ENCODE measurements at regions not wholly inside any gene's neighbourhood (a gene's known extent, or its start where the extent isn't known, plus 50 kb on each side); places are given as distances from the start of the nearest gene placed in this dataset.

- DNase-seq (ENCODE audit: low read depth): no peak
These were observed 115.7 kb upstream of the SPRED2 start for GRCh38 chr2:65548064-65548463.

GRCh38 chr2:65545837-65546805, 113.7 kb upstream of the SPRED2 start:
- DNase-seq (ENCODE audit: low read depth): peak; percentile 68

GRCh38 chr2:65541773-65542172, 109.4 kb upstream of the SPRED2 start:
- DNase-seq (ENCODE audit: low read depth): no peak

GRCh38 chr2:65539633-65540032, 107.2 kb upstream of the SPRED2 start:
- no peak for DNase-seq (ENCODE audit: low read depth)

GRCh38 chr2:65537651-65538385, 105.4 kb upstream of the SPRED2 start:
- DNase-seq (ENCODE audit: low read depth): no peak

GRCh38 chr2:65536596-65536995, 104.2 kb upstream of the SPRED2 start:
- DNase-seq (ENCODE audit: low read depth): no peak

GRCh38 chr2:65532937-65533336, 100.5 kb upstream of the SPRED2 start:
- no peak for DNase-seq (ENCODE audit: low read depth)

GRCh38 chr2:65532326-65532725, 99.9 kb upstream of the SPRED2 start:
- no peak for DNase-seq (ENCODE audit: low read depth)

GRCh38 chr2:65530547-65531320, 98.3 kb upstream of the SPRED2 start:
- DNase-seq (ENCODE audit: low read depth): peak; percentile 42

GRCh38 chr2:65529419-65529818, 97.0 kb upstream of the SPRED2 start:
- no peak for DNase-seq (ENCODE audit: low read depth)

GRCh38 chr2:65528241-65528574, 95.8 kb upstream of the SPRED2 start:
- DNase-seq (ENCODE audit: low read depth): no peak

- DNase-seq (ENCODE audit: low read depth): no peak
These were observed 95.2 kb upstream of the SPRED2 start for GRCh38 chr2:65527451-65528240.

GRCh38 chr2:65525616-65526231, 93.3 kb upstream of the SPRED2 start:
- no peak for DNase-seq (ENCODE audit: low read depth)

GRCh38 chr2:65522922-65523321, 90.5 kb upstream of the SPRED2 start:
- no peak for DNase-seq (ENCODE audit: low read depth)

GRCh38 chr2:65518751-65519150, 86.4 kb upstream of the SPRED2 start:
- DNase-seq (ENCODE audit: low read depth): no peak

GRCh38 chr2:65514555-65515195, 82.3 kb upstream of the SPRED2 start:
- no peak for DNase-seq (ENCODE audit: low read depth)

- no peak for DNase-seq (ENCODE audit: low read depth)
These were observed 80.4 kb upstream of the SPRED2 start for GRCh38 chr2:65512783-65513182.

GRCh38 chr2:65511306-65511705, 78.9 kb upstream of the SPRED2 start:
- DNase-seq (ENCODE audit: low read depth): no peak

- no peak for DNase-seq (ENCODE audit: low read depth)
These were observed 75.8 kb upstream of the SPRED2 start for GRCh38 chr2:65508225-65508624.

Measured in HT1080 (cell line).